ENCODE measurements at regions not wholly inside any gene's neighbourhood (a gene's known extent, or its start where the extent isn't known, plus 50 kb on each side); places are given as distances from the start of the nearest gene placed in this dataset.

DNA sequence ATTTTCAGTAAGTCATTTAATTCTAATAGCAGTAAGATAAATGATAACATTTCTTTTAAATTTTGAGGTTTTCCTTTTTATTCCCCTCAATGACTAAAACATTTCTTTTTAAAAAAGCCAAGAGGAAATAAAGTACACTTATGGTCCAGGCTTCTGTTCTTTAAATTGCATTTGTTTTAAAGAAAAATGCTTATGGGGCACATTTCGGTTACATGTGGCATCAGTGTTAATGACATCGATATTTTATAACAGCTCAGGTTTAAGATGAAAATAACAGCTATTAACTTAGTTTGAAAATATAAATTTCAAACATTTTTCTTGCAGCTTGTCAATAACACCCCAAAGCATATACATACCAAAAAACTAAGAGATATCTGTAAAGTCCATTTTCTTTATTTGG lies 1161.1 kb downstream of the PCDH18 start:
- DNase-seq (ENCODE audit: insufficient read length, low spot score) (no peak), FAIRE-seq (no peak)
- TF ChIP-seq POLR2A (IDR thresholded peaks at IDR 0.05; ENCODE audit: low read depth, low read length) (no peak), PAX5 (IDR thresholded peaks at IDR 0.05; ENCODE audit: insufficient read depth, low read length, severe bottlenecking) (no peak), TAF1 (IDR thresholded peaks at IDR 0.05; ENCODE audit: low read depth, low read length) (no peak)

DNA sequence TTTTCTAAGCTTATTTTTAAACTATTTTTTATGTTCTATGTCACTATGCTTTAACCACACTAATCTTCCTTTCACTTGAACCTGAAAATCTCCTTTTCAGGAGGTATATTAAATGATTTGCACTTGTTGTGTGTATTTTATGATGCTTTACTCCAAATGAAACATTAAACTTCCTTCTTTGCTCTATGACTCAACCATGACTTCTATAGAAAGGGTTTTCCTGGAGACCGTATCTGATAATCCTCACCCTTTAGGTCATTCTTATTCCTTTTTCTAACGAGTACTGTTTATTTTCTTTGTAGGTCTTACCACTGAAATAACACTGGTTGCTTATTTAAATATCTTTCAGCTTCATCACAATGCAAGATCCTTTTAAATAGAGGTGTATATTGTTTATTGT lies 1163.2 kb downstream of the PCDH18 start:
- DNase-seq (ENCODE audit: insufficient read length, low spot score) = no peak
- TF ChIP-seq TAF1 (IDR thresholded peaks at IDR 0.05; ENCODE audit: low read depth, low read length) (no peak), PAX5 (IDR thresholded peaks at IDR 0.05; ENCODE audit: insufficient read depth, low read length, severe bottlenecking) (no peak), POLR2AphosphoS5 (IDR thresholded peaks at IDR 0.05; ENCODE audit: low read depth, low read length) (no peak), POU2F2 (IDR thresholded peaks at IDR 0.05; ENCODE audit: low read depth, low read length) (no peak), POLR2A (IDR thresholded peaks at IDR 0.05; ENCODE audit: low read depth, low read length) (no peak), SPI1 (IDR thresholded peaks at IDR 0.05; ENCODE audit: low read depth, low read length) (no peak)
- no peak for FAIRE-seq

DNA sequence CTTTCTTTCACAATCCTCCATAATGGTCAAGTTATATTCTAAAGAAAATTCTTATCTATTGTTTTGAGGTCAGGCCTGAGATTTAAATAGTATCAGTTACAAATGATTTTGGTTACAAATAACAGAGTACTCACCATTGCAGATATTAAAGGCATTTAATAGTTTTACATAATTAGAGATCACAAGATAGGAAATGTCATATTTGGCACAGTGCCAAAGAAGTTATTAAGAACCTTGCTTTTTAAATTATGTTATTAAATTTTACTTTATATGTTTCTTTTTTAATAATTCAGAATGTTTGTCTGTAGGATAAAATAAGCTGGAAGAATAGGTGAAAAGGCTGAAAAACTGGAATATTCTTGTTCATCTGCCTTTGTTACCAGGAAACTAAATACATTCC lies 1174.7 kb downstream of the PCDH18 start:
- DNase-seq (ENCODE audit: insufficient read length, low spot score) (no peak), FAIRE-seq (no peak)

DNA sequence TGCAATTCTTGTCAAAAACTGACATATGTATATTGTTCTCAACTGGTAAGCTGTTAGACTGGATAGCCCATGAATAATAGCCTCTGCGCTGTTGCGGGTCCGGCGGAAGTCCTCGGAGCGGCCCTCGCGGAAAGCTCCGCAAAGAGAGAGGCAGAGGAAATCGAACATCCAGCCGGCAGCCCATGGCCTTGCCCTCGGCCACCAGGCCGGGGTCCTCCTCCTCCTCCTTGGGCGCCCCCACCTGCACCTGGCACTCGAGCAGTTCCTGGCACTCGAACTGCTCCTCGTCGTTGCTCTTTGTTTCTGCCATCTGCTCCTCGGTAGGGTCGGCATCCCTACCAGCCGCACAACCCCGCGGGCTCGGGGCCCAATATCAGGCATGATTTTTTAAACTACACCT lies 1176.3 kb downstream of the PCDH18 start:
- FAIRE-seq (no peak), DNase-seq (ENCODE audit: insufficient read length, low spot score) (no peak)
- no peak for TF ChIP-seq SPI1 (IDR thresholded peaks at IDR 0.05; ENCODE audit: low read depth, low read length)
- no peak for TF ChIP-seq POU2F2 (IDR thresholded peaks at IDR 0.05; ENCODE audit: low read depth, low read length)
- no peak for TF ChIP-seq POLR2A (IDR thresholded peaks at IDR 0.05; ENCODE audit: low read depth, low read length)
- TF ChIP-seq PAX5 (IDR thresholded peaks at IDR 0.05; ENCODE audit: insufficient read depth, low read length, severe bottlenecking) = no peak
- no peak for TF ChIP-seq POLR2AphosphoS5 (IDR thresholded peaks at IDR 0.05; ENCODE audit: low read depth, low read length)

More for the DNA sequence above, 1174.7 kb downstream of the PCDH18 start:
- TF ChIP-seq PAX5 (IDR thresholded peaks at IDR 0.05; ENCODE audit: insufficient read depth, low read length, severe bottlenecking) = no peak
- TF ChIP-seq POLR2A (IDR thresholded peaks at IDR 0.05; ENCODE audit: low read depth, low read length) = no peak
- no peak for TF ChIP-seq SPI1 (IDR thresholded peaks at IDR 0.05; ENCODE audit: low read depth, low read length)
- no peak for TF ChIP-seq TAF1 (IDR thresholded peaks at IDR 0.05; ENCODE audit: low read depth, low read length)
- no peak for TF ChIP-seq POU2F2 (IDR thresholded peaks at IDR 0.05; ENCODE audit: low read depth, low read length)
- TF ChIP-seq POLR2AphosphoS5 (IDR thresholded peaks at IDR 0.05; ENCODE audit: low read depth, low read length) = no peak

DNA sequence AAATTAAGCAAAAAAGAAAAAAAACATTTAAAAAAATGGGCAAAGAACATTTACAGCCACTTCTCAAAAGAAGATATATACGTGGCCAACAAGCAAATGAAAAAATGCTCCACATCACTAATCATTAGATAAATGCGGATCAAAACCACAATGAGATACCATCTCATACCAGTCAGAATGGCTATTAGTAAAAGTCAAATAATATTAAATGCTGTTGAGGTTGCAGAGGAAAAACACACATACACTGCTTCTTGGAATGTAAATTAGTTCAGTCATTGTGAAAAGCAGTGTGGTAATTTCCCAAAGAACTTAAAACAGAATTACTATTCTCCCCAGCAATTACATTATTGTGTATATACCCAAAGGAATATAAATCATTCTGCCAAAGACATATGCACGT lies 1189.0 kb downstream of the PCDH18 start:
- no peak for DNase-seq (ENCODE audit: insufficient read length, low spot score)
- TF ChIP-seq POLR2A (IDR thresholded peaks at IDR 0.05; ENCODE audit: low read depth, low read length) (no peak), SPI1 (IDR thresholded peaks at IDR 0.05; ENCODE audit: low read depth, low read length) (no peak), PAX5 (IDR thresholded peaks at IDR 0.05; ENCODE audit: insufficient read depth, low read length, severe bottlenecking) (no peak), TAF1 (IDR thresholded peaks at IDR 0.05; ENCODE audit: low read depth, low read length) (no peak), POLR2AphosphoS5 (IDR thresholded peaks at IDR 0.05; ENCODE audit: low read depth, low read length) (no peak)
- FAIRE-seq = no peak

DNA sequence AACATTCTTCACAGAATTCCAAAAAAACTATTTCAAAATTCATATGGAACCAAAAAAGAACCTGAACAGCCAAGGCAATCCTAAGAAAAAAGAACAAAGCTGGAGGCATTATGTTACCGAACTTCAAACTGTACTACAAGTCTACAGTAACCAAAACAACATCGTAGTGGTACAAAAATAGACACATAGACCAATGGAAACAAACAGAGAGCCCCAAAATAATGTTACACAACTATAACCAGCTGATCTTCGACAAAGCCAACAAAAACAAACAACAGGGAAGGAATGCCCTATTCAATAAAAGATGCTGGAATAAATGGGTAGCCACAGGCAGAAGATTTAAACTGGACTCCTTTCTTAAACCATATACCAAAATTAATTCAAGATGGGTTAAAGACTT lies 1189.6 kb downstream of the PCDH18 start:
- FAIRE-seq = no peak
- TF ChIP-seq TAF1 (IDR thresholded peaks at IDR 0.05; ENCODE audit: low read depth, low read length) (no peak), POLR2A (IDR thresholded peaks at IDR 0.05; ENCODE audit: low read depth, low read length) (no peak), SPI1 (IDR thresholded peaks at IDR 0.05; ENCODE audit: low read depth, low read length) (no peak), POU2F2 (IDR thresholded peaks at IDR 0.05; ENCODE audit: low read depth, low read length) (no peak), PAX5 (IDR thresholded peaks at IDR 0.05; ENCODE audit: insufficient read depth, low read length, severe bottlenecking) (no peak), POLR2AphosphoS5 (IDR thresholded peaks at IDR 0.05; ENCODE audit: low read depth, low read length) (no peak)
- DNase-seq (ENCODE audit: insufficient read length, low spot score) = no peak

DNA sequence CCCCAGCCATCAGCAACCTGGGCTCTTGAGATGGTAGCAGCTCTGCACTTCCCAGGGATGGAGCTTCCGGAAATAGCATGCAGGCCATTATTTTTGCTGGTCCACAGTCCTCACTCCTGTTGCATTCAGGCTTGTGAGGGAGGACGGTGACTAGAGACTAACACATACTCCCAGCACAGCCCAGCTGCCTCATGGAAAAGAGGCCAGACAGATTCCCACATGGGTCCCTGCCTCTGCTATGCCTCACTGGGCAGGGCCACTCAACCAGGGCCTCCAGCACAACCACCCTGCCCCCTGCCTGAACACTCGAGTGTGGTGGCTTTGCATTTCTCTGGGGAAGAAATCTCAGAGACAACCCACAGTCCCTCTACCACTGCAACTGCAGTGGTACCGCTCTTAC lies 1195.1 kb downstream of the PCDH18 start:
- DNase-seq (ENCODE audit: insufficient read length, low spot score) (no peak), FAIRE-seq (no peak)
- TF ChIP-seq SPI1 (IDR thresholded peaks at IDR 0.05; ENCODE audit: low read depth, low read length) (no peak), PAX5 (IDR thresholded peaks at IDR 0.05; ENCODE audit: insufficient read depth, low read length, severe bottlenecking) (no peak), TAF1 (IDR thresholded peaks at IDR 0.05; ENCODE audit: low read depth, low read length) (no peak), POLR2AphosphoS5 (IDR thresholded peaks at IDR 0.05; ENCODE audit: low read depth, low read length) (no peak), POLR2A (IDR thresholded peaks at IDR 0.05; ENCODE audit: low read depth, low read length) (no peak), POU2F2 (IDR thresholded peaks at IDR 0.05; ENCODE audit: low read depth, low read length) (no peak)

DNA sequence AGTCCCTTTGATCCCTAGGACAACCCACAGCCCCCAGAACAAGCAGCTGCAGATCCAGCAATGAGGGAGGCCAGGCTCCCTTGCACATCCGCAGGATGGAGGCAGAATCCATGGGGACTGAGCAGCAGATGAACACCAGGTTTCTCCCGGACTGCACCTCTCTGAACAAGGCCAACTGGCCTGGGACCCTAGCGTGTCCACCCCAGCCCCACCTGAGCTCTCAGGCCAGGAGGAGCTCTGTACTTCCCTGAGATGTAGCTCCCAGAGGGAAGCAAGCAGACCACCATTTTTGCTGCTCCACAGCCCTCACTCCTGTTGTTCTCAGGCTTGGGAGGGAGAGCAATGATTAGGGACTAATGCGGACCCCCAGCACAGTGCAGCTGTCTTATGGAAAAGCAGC lies 1195.8 kb downstream of the PCDH18 start:
- FAIRE-seq (no peak), DNase-seq (ENCODE audit: insufficient read length, low spot score) (no peak)
- TF ChIP-seq POLR2AphosphoS5 (IDR thresholded peaks at IDR 0.05; ENCODE audit: low read depth, low read length) = no peak
- no peak for TF ChIP-seq POU2F2 (IDR thresholded peaks at IDR 0.05; ENCODE audit: low read depth, low read length)
- no peak for TF ChIP-seq SPI1 (IDR thresholded peaks at IDR 0.05; ENCODE audit: low read depth, low read length)
- no peak for TF ChIP-seq POLR2A (IDR thresholded peaks at IDR 0.05; ENCODE audit: low read depth, low read length)
- no peak for TF ChIP-seq PAX5 (IDR thresholded peaks at IDR 0.05; ENCODE audit: insufficient read depth, low read length, severe bottlenecking)
- TF ChIP-seq TAF1 (IDR thresholded peaks at IDR 0.05; ENCODE audit: low read depth, low read length) = no peak

DNA sequence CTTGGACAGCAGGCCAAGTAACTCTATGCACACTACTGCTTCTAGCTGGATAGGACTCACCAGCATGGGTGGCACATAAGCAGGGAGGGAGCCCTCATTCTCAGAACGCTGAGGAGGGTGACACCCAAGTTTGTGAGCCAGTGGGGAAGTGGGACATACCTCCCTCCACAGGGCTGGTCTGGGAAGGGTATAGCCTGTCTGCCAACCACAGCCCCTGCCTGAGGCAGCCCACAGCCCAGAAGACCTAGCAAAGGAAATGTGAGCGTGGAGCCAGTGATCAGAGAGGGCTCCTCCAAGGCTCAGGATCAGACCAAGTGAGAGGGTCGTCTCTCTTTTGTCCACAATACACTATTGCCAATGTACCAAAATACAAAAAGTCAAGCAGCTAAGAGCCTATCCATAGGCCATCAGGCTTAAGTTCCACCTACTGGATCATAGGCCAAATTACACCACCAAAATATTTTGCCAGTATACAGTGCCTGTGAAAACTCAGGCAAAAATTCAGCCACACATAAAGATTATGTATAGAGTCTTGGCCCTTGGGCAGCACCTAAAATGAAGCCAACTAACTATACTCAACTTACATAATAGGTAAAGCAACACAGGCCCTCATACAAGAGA lies 1203.1 kb downstream of the PCDH18 start:
- FAIRE-seq (no peak), DNase-seq (ENCODE audit: insufficient read length, low spot score) (no peak)
- TF ChIP-seq SPI1 (IDR thresholded peaks at IDR 0.05; ENCODE audit: low read depth, low read length) (no peak), POLR2A (IDR thresholded peaks at IDR 0.05; ENCODE audit: low read depth, low read length) (no peak), TAF1 (IDR thresholded peaks at IDR 0.05; ENCODE audit: low read depth, low read length) (no peak), PAX5 (IDR thresholded peaks at IDR 0.05; ENCODE audit: insufficient read depth, low read length, severe bottlenecking) (no peak), POLR2AphosphoS5 (IDR thresholded peaks at IDR 0.05; ENCODE audit: low read depth, low read length) (no peak), POU2F2 (IDR thresholded peaks at IDR 0.05; ENCODE audit: low read depth, low read length) (no peak)

DNA sequence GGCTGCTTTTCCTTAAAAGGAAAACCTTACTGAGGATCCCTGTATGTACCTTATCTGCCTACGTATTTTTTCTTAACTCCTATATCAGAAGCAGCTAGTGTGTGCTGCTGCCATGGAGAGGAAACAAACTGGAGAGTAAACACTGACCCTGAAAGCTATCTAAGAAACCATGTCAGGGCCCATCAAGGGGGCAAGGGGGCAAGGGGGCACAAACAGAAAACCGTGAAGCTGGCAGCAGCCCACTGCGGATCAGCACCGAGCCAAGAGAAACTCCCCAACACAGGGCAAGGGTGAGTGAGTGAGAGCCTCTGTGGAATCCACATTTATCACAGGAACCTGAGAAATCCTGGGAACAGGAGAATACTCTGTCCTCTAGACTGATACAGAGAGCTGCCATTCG lies 1204.2 kb downstream of the PCDH18 start:
- no peak for TF ChIP-seq PAX5 (IDR thresholded peaks at IDR 0.05; ENCODE audit: insufficient read depth, low read length, severe bottlenecking)
- no peak for TF ChIP-seq POU2F2 (IDR thresholded peaks at IDR 0.05; ENCODE audit: low read depth, low read length)
- TF ChIP-seq SPI1 (IDR thresholded peaks at IDR 0.05; ENCODE audit: low read depth, low read length) = no peak
- no peak for TF ChIP-seq TAF1 (IDR thresholded peaks at IDR 0.05; ENCODE audit: low read depth, low read length)
- no peak for TF ChIP-seq POLR2A (IDR thresholded peaks at IDR 0.05; ENCODE audit: low read depth, low read length)
- TF ChIP-seq POLR2AphosphoS5 (IDR thresholded peaks at IDR 0.05; ENCODE audit: low read depth, low read length) = no peak
- FAIRE-seq (no peak), DNase-seq (ENCODE audit: insufficient read length, low spot score) (no peak)
